LNCaP clone FGC (cell line): ENCODE measurements at regions not wholly inside any gene's neighbourhood (a gene's known extent, or its start where the extent isn't known, plus 50 kb on each side); places are given as distances from the start of the nearest gene placed in this dataset.

Source experiments
- DNase-seq: peaks from one replicate; pipeline ENCODE4 v3.0.0-alpha.2; 2011; ENCODE audit warnings: low read depth
- H3K4me3 ChIP-seq: 2 replicates; pipeline ENCODE4 v1.5.1; 2011; ENCODE audit warnings: mild to moderate bottlenecking, low read depth, low read length, control low read depth
- TF ChIP-seq, protein P1 (sequence below): IDR thresholded peaks from 2 replicates; pipeline ENCODE4 v1.5.1; 2012; ENCODE audit warnings: mild to moderate bottlenecking; ENCODE audit not compliant: control insufficient read depth, insufficient read depth; ENCODE audit errors: extremely low read depth

DNA sequence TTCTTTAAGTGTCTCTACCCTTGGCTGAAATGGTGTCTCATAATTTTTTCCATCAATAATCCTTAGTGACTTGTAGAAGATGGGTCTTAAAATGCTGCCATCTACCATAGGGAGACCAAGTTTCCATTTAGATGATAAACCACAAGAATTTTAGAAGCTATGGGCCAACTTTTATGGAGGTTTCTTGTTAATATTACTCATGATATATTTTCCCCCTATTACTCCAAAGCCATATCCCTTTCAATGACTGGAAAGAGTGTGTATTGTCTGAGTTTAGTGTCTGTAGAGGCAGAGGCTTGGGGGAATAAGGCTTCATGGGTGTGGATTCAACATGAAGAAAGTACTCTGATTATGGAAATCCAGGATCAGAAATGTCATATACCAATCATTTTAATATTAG, 507.3 kb upstream of the TNC start:
- no peak overlapping the region for H3K4me3 ChIP-seq
- no peak for DNase-seq
- TF ChIP-seq, protein P1, sequence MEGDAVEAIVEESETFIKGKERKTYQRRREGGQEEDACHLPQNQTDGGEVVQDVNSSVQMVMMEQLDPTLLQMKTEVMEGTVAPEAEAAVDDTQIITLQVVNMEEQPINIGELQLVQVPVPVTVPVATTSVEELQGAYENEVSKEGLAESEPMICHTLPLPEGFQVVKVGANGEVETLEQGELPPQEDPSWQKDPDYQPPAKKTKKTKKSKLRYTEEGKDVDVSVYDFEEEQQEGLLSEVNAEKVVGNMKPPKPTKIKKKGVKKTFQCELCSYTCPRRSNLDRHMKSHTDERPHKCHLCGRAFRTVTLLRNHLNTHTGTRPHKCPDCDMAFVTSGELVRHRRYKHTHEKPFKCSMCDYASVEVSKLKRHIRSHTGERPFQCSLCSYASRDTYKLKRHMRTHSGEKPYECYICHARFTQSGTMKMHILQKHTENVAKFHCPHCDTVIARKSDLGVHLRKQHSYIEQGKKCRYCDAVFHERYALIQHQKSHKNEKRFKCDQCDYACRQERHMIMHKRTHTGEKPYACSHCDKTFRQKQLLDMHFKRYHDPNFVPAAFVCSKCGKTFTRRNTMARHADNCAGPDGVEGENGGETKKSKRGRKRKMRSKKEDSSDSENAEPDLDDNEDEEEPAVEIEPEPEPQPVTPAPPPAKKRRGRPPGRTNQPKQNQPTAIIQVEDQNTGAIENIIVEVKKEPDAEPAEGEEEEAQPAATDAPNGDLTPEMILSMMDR: no peak

DNA sequence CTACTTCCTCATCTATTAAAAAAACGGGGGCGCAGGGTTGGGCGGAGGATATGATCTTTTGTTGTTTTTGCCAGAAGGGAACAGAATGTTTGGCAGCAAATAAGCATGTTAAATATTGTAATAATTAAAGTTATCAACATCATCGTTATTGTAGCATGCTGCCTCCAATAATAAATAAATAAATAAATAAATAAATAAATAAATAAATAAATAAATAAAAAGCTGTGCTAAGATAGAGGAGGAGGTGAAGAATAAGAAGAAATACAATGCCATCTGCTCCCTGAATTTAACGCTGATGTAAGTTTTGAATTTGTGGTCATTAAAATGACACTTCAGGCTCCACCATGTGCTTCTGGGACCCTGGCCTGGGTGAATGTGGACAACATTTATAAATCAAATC, 508.0 kb upstream of the TNC start:
- TF ChIP-seq, protein P1: no peak
- no peak overlapping the region for H3K4me3 ChIP-seq
- no peak for DNase-seq

- DNase-seq: no peak
- TF ChIP-seq, protein P1: no peak
- no peak overlapping the region for H3K4me3 ChIP-seq
Observed at GRCh38 chr9:115627511-115627910, 509.6 kb upstream of the TNC start.

DNA sequence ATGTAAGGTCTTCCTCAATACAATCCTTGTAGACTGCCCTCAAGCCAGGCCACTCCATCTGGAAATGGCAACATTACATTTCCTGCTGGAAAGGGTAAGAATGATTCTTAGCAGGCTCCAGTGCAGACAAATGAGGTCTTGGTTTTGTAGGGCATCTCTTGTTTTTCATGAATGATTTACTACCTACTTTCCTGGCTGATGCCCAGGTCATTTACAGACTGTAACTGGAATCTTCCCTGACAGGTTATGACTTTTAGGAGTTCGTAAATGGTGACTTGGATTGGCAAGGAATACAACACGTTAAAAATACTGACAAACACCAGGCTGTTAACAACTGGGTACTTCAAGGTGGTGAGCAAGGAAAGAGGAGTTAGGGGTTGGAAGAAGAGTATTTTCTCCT, 510.5 kb upstream of the TNC start:
- DNase-seq: peak; percentile 78
- TF ChIP-seq, protein P1: no peak
- no peak overlapping the region for H3K4me3 ChIP-seq

- TF ChIP-seq, protein P1: no peak
- no peak for DNase-seq
- H3K4me3 ChIP-seq: no peak overlapping the region
Observed at GRCh38 chr9:115629879-115630840, 512.2 kb upstream of the TNC start.

GRCh38 chr9:115632391-115632790, 514.4 kb upstream of the TNC start:
- DNase-seq: no peak
- TF ChIP-seq, protein P1: no peak
- no peak overlapping the region for H3K4me3 ChIP-seq
